GM23338 (cell line): ENCODE measurements at regions not wholly inside any gene's neighbourhood (a gene's known extent, or its start where the extent isn't known, plus 50 kb on each side); places are given as distances from the start of the nearest gene placed in this dataset.
A peak's percentile ranks its signal among the peaks of the same experiment; 100 is the strongest.

Source experiments
- ATAC-seq: fragments of 200-7000 bp; cut with Tn5 transposase; 3 replicates; pipeline ENCODE4 v1.9.1; 2020
- DNase-seq: peaks from one replicate; pipeline ENCODE4 v3.0.0-alpha.2; 2015; ENCODE audit warnings: low spot score
- H2AFZ ChIP-seq: fragments of 200-600 bp; sonication (generic); 2 replicates; pipeline ENCODE4 v1.8.0; 2016; ENCODE audit warnings: antibody characterized with exemption, mild to moderate bottlenecking, moderate library complexity
- H3F3A ChIP-seq: fragments of 200-600 bp; sonication (generic); replicated peaks from 2 replicates; pipeline ENCODE4 v1.8.0; 2017; ENCODE audit warnings: antibody characterized with exemption, mixed run types, low read depth
- H3K27ac ChIP-seq: fragments of 200-600 bp; sonication (generic); 2 replicates; pipeline ENCODE4 v1.6.1; 2016; ENCODE audit warnings: low read depth
- H3K27me3 ChIP-seq: fragments of 200-600 bp; sonication (generic); 2 replicates; pipeline ENCODE4 v1.8.0; 2016; ENCODE audit warnings: mild to moderate bottlenecking, mixed run types, moderate library complexity; ENCODE audit not compliant: insufficient read depth
- H3K36me3 ChIP-seq: fragments of 200-600 bp; sonication (generic); 2 replicates; pipeline ENCODE4 v1.8.0; 2016; ENCODE audit warnings: mild to moderate bottlenecking; ENCODE audit not compliant: insufficient read depth
- H3K4me1 ChIP-seq: fragments of 200-600 bp; sonication (generic); 2 replicates; pipeline ENCODE4 v1.8.0; 2016; ENCODE audit warnings: mild to moderate bottlenecking, moderate library complexity; ENCODE audit not compliant: insufficient read depth
- H3K4me2 ChIP-seq: fragments of 200-600 bp; sonication (generic); 2 replicates; pipeline ENCODE4 v1.7.1; 2017; ENCODE audit warnings: mixed run types
- H3K4me3 ChIP-seq: fragments of 200-600 bp; sonication (generic); 2 replicates; pipeline ENCODE4 v1.6.1; 2016; ENCODE audit warnings: mixed run types
- H3K79me2 ChIP-seq: fragments of 200-600 bp; sonication (generic); replicated peaks from 2 replicates; pipeline ENCODE4 v1.8.0; 2017; ENCODE audit warnings: mild to moderate bottlenecking; ENCODE audit not compliant: insufficient read depth
- H3K9me2 ChIP-seq: fragments of 200-600 bp; sonication (generic); 2 replicates; pipeline ENCODE4 v1.8.0; 2017; ENCODE audit not compliant: insufficient read depth
- H4K20me1 ChIP-seq: fragments of 200-600 bp; sonication (generic); replicated peaks from 2 replicates; pipeline ENCODE4 v1.8.0; 2017; ENCODE audit warnings: mild to moderate bottlenecking; ENCODE audit not compliant: insufficient read depth
- H3K27ac Mint-ChIP-seq: 2 replicates; pipeline ENCODE4 v1.8.0; 2020; ENCODE audit warnings: inconsistent platforms, mild to moderate bottlenecking, moderate library complexity, mixed read lengths
- H3K27me3 Mint-ChIP-seq: 3 replicates; pipeline ENCODE4 v1.8.0; 2022; ENCODE audit warnings: low read depth, mild to moderate bottlenecking, moderate library complexity, mixed read lengths, inconsistent platforms; ENCODE audit not compliant: insufficient read depth, poor library complexity
- H3K36me3 Mint-ChIP-seq: 3 replicates; pipeline ENCODE4 v1.8.0; 2021; ENCODE audit warnings: low read depth, mild to moderate bottlenecking, inconsistent platforms, moderate library complexity, mixed read lengths
- H3K4me1 Mint-ChIP-seq: 3 replicates; pipeline ENCODE4 v1.8.0; 2020; ENCODE audit warnings: mild to moderate bottlenecking, inconsistent platforms, mixed read lengths
- H3K4me3 Mint-ChIP-seq: 3 replicates; pipeline ENCODE4 v1.8.0; 2021; ENCODE audit warnings: moderate library complexity, mild to moderate bottlenecking, inconsistent platforms, mixed read lengths
- H3K9me3 Mint-ChIP-seq: 3 replicates; pipeline ENCODE4 v1.8.0; 2020; ENCODE audit warnings: moderate library complexity, mild to moderate bottlenecking, inconsistent platforms, mixed read lengths
- CREB1 ChIP-seq: fragments of 250-450 bp; sonication (Bioruptor Pico); IDR thresholded peaks from 2 replicates; pipeline ENCODE4 v1.5.0; 2020; ENCODE audit warnings: low read depth, mild to moderate bottlenecking, moderate library complexity
- JUNB ChIP-seq: IDR thresholded peaks from one replicate; pipeline ENCODE4 v1.6.1; 2016; ENCODE audit warnings: antibody characterized with exemption; ENCODE audit not compliant: unreplicated experiment
- STAT1 ChIP-seq: IDR thresholded peaks from one replicate; pipeline ENCODE4 v1.6.1; 2016; ENCODE audit warnings: antibody characterized with exemption; ENCODE audit not compliant: unreplicated experiment
- TF ChIP-seq, protein P1 (sequence below): IDR thresholded peaks from one replicate; pipeline ENCODE4 v1.6.1; 2018; ENCODE audit warnings: antibody characterized with exemption; ENCODE audit not compliant: unreplicated experiment
- TF ChIP-seq, protein P2 (sequence below): fragments of 250-450 bp; sonication (Bioruptor Pico); IDR thresholded peaks from 2 replicates; pipeline ENCODE4 v1.5.0; 2020; ENCODE audit warnings: mild to moderate bottlenecking, moderate library complexity

DNA sequence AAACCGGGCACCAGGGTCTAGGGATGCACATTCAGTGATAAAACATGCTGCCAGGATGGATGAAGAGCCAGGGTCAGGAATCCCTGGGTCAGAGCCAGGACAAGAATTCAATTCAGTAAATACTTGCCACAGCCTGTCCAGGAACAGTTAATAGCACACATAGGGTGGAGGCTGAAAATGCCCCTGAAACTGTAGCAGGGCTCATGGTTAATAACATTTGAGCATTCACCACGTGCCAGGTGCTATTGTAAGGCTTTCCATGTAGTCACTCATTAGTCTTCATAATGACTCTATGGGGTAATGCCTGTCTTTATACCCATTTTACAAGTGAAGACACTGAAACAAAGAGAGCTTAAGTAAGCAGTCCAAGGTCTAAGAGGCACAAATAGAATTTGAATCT, 296.3 kb downstream of the LRFN2 start:
- Histone ChIP-seq H3K27me3 (no peaks in the 10 kb centered on the region), H3K36me3 (no peaks in the 10 kb centered on the region), H3K4me3 (no peak overlapping the region), H3K79me2 (no peaks in the 10 kb centered on the region), H2AFZ (no peak overlapping the region), H3K4me2 (no peak overlapping the region), H3K9me2 (0 out of 2 replicates have a peak, but pooled peaks cover 3% of the 10 kb centered on the region), H4K20me1 (no peaks in the 10 kb centered on the region), H3F3A (0 out of 2 replicates have a peak, but pooled peaks cover 3% of the 10 kb centered on the region), H3K4me1 (peaks cover 48% of the 10 kb centered on the region), H3K27ac (no peak overlapping the region)
- DNase-seq, result no peak
- H3K4me1 Mint-ChIP-seq, result peaks cover 55% of the 10 kb centered on the region
- no peak overlapping the region for H3K4me3 Mint-ChIP-seq
- TF ChIP-seq JUNB (no peak), STAT1 (no peak)
- TF ChIP-seq, protein P1, sequence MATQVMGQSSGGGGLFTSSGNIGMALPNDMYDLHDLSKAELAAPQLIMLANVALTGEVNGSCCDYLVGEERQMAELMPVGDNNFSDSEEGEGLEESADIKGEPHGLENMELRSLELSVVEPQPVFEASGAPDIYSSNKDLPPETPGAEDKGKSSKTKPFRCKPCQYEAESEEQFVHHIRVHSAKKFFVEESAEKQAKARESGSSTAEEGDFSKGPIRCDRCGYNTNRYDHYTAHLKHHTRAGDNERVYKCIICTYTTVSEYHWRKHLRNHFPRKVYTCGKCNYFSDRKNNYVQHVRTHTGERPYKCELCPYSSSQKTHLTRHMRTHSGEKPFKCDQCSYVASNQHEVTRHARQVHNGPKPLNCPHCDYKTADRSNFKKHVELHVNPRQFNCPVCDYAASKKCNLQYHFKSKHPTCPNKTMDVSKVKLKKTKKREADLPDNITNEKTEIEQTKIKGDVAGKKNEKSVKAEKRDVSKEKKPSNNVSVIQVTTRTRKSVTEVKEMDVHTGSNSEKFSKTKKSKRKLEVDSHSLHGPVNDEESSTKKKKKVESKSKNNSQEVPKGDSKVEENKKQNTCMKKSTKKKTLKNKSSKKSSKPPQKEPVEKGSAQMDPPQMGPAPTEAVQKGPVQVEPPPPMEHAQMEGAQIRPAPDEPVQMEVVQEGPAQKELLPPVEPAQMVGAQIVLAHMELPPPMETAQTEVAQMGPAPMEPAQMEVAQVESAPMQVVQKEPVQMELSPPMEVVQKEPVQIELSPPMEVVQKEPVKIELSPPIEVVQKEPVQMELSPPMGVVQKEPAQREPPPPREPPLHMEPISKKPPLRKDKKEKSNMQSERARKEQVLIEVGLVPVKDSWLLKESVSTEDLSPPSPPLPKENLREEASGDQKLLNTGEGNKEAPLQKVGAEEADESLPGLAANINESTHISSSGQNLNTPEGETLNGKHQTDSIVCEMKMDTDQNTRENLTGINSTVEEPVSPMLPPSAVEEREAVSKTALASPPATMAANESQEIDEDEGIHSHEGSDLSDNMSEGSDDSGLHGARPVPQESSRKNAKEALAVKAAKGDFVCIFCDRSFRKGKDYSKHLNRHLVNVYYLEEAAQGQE, result no peak
- H3K9me3 Mint-ChIP-seq, result no peaks in the 10 kb centered on the region
- H3K36me3 Mint-ChIP-seq, result peaks cover 3% of the 10 kb centered on the region; the same call in 1 of the 3 replicates
- ATAC-seq, result no peak
- H3K27ac Mint-ChIP-seq, result no peak overlapping the region
- peaks cover 11% of the 10 kb centered on the region for H3K27me3 Mint-ChIP-seq

DNA sequence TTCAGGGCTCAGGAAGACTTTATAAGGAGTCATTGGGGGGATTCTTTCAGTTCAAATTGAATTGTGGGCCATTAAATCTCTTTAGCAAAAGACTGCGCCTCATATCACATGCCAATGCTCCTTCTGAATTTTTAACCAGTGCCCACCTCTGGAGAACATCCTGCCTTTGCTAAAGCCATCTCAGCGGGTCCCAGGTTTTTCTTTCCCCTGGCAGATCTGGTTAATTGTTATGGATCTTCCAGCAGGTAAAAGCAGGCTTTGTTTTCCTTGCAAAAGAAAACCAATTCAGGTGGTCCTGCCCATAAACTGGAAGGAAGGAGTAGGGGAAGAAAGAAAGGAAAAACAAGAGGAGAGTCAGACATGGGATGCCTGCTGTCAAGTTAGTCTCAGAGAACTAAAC, 298.2 kb downstream of the LRFN2 start:
- peaks cover 71% of the 10 kb centered on the region for H3K4me1 Mint-ChIP-seq
- Histone ChIP-seq H3K4me1 (peaks cover 61% of the 10 kb centered on the region), H3K4me2 (peak overlapping the region; percentile 15), H3K79me2 (no peaks in the 10 kb centered on the region), H4K20me1 (no peaks in the 10 kb centered on the region), H3K36me3 (no peaks in the 10 kb centered on the region), H3K27me3 (no peaks in the 10 kb centered on the region), H3K4me3 (no peak overlapping the region), H3F3A (0 out of 2 replicates have a peak, but pooled peaks cover 3% of the 10 kb centered on the region), H2AFZ (no peak overlapping the region), H3K9me2 (peaks cover 4% of the 10 kb centered on the region; the same call in 1 of the 2 replicates), H3K27ac (peak overlapping the region; percentile 42; the same call in 1 of the 2 replicates)
- ATAC-seq, result no peak
- H3K27me3 Mint-ChIP-seq, result peaks cover 7% of the 10 kb centered on the region
- H3K36me3 Mint-ChIP-seq, result peaks cover 3% of the 10 kb centered on the region; the same call in 1 of the 3 replicates
- no peak for TF ChIP-seq CREB1
- TF ChIP-seq, protein P2, sequence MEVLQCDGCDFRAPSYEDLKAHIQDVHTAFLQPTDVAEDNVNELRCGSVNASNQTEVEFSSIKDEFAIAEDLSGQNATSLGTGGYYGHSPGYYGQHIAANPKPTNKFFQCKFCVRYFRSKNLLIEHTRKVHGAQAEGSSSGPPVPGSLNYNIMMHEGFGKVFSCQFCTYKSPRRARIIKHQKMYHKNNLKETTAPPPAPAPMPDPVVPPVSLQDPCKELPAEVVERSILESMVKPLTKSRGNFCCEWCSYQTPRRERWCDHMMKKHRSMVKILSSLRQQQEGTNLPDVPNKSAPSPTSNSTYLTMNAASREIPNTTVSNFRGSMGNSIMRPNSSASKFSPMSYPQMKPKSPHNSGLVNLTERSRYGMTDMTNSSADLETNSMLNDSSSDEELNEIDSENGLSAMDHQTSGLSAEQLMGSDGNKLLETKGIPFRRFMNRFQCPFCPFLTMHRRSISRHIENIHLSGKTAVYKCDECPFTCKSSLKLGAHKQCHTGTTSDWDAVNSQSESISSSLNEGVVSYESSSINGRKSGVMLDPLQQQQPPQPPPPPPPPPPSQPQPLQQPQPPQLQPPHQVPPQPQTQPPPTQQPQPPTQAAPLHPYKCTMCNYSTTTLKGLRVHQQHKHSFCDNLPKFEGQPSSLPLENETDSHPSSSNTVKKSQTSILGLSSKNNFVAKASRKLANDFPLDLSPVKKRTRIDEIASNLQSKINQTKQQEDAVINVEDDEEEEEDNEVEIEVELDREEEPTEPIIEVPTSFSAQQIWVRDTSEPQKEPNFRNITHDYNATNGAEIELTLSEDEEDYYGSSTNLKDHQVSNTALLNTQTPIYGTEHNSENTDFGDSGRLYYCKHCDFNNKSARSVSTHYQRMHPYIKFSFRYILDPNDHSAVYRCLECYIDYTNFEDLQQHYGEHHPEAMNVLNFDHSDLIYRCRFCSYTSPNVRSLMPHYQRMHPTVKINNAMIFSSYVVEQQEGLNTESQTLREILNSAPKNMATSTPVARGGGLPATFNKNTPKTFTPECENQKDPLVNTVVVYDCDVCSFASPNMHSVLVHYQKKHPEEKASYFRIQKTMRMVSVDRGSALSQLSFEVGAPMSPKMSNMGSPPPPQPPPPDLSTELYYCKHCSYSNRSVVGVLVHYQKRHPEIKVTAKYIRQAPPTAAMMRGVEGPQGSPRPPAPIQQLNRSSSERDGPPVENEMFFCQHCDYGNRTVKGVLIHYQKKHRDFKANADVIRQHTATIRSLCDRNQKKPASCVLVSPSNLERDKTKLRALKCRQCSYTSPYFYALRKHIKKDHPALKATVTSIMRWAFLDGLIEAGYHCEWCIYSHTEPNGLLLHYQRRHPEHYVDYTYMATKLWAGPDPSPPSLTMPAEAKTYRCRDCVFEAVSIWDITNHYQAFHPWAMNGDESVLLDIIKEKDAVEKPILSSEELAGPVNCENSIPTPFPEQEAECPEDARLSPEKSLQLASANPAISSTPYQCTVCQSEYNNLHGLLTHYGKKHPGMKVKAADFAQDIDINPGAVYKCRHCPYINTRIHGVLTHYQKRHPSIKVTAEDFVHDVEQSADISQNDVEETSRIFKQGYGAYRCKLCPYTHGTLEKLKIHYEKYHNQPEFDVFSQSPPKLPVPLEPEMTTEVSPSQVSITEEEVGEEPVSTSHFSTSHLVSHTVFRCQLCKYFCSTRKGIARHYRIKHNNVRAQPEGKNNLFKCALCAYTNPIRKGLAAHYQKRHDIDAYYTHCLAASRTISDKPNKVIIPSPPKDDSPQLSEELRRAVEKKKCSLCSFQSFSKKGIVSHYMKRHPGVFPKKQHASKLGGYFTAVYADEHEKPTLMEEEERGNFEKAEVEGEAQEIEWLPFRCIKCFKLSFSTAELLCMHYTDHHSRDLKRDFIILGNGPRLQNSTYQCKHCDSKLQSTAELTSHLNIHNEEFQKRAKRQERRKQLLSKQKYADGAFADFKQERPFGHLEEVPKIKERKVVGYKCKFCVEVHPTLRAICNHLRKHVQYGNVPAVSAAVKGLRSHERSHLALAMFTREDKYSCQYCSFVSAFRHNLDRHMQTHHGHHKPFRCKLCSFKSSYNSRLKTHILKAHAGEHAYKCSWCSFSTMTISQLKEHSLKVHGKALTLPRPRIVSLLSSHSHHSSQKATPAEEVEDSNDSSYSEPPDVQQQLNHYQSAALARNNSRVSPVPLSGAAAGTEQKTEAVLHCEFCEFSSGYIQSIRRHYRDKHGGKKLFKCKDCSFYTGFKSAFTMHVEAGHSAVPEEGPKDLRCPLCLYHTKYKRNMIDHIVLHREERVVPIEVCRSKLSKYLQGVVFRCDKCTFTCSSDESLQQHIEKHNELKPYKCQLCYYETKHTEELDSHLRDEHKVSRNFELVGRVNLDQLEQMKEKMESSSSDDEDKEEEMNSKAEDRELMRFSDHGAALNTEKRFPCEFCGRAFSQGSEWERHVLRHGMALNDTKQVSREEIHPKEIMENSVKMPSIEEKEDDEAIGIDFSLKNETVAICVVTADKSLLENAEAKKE (CRISPR knock-in tag), result peak; percentile 91
- peak; percentile 33 for DNase-seq
- H3K4me3 Mint-ChIP-seq, result no peak overlapping the region; the same call in 2 of the 3 replicates
- peak overlapping the region; percentile 79; the same call in 1 of the 2 replicates for H3K27ac Mint-ChIP-seq
- no peaks in the 10 kb centered on the region; the same call in 2 of the 3 replicates for H3K9me3 Mint-ChIP-seq
